ENCODE measurements at regions not wholly inside any gene's neighbourhood (a gene's known extent, or its start where the extent isn't known, plus 50 kb on each side); places are given as distances from the start of the nearest gene placed in this dataset.
A peak's percentile ranks its signal among the peaks of the same experiment; 100 is the strongest.

GRCh38 chr5:64451551-64451950, 54.3 kb upstream of the RGS7BP start:
- Histone ChIP-seq H3K79me2 (replicated peaks; ENCODE audit: insufficient read depth) (no peaks in the 10 kb centered on the region), H3K36me3 (ENCODE audit: insufficient read depth) (no peaks in the 10 kb centered on the region), H3K27ac (ENCODE audit: low read depth) (no peak overlapping the region), H3K27me3 (ENCODE audit: insufficient read depth) (no peaks in the 10 kb centered on the region), H3K9me2 (ENCODE audit: insufficient read depth) (no peaks in the 10 kb centered on the region), H3K4me1 (ENCODE audit: insufficient read depth) (no peaks in the 10 kb centered on the region), H4K20me1 (replicated peaks; ENCODE audit: insufficient read depth) (no peaks in the 10 kb centered on the region), H3F3A (replicated peaks; ENCODE audit: low read depth) (no peaks in the 10 kb centered on the region), H2AFZ (0 out of 2 replicates have a peak overlapping the region, but pooled peaks have one; percentile 1), H3K4me2 (no peak overlapping the region), H3K4me3 (no peak overlapping the region)
- Mint-ChIP-seq H3K36me3 (ENCODE audit: low read depth) (no peaks in the 10 kb centered on the region), H3K9me3 (no peaks in the 10 kb centered on the region), H3K4me3 (no peak overlapping the region), H3K4me1 (no peaks in the 10 kb centered on the region; the same call in 2 of the 3 replicates), H3K27me3 (ENCODE audit: insufficient read depth, low read depth, poor library complexity) (no peaks in the 10 kb centered on the region), H3K27ac (no peak overlapping the region)
- DNase-seq (ENCODE audit: low spot score) = peak; percentile 53
- ATAC-seq = peak; percentile 84
- no peak for TF ChIP-seq CREB1 (CRISPR knock-in tag; IDR thresholded peaks at IDR 0.05; ENCODE audit: low read depth)
- no peak for TF ChIP-seq EZH2 (IDR thresholded peaks at IDR 0.05; ENCODE audit: low read depth, unreplicated experiment)
- TF ChIP-seq, protein P1, sequence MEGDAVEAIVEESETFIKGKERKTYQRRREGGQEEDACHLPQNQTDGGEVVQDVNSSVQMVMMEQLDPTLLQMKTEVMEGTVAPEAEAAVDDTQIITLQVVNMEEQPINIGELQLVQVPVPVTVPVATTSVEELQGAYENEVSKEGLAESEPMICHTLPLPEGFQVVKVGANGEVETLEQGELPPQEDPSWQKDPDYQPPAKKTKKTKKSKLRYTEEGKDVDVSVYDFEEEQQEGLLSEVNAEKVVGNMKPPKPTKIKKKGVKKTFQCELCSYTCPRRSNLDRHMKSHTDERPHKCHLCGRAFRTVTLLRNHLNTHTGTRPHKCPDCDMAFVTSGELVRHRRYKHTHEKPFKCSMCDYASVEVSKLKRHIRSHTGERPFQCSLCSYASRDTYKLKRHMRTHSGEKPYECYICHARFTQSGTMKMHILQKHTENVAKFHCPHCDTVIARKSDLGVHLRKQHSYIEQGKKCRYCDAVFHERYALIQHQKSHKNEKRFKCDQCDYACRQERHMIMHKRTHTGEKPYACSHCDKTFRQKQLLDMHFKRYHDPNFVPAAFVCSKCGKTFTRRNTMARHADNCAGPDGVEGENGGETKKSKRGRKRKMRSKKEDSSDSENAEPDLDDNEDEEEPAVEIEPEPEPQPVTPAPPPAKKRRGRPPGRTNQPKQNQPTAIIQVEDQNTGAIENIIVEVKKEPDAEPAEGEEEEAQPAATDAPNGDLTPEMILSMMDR (conservative IDR thresholded peaks at IDR 0.05; ENCODE audit: low read depth in 2 of 2) = peak; percentile 25 to 44; a peak in 3 of 4 replicates
- TF ChIP-seq NANOG (IDR thresholded peaks at IDR 0.05; ENCODE audit: borderline replicate concordance) = no peak

GRCh38 chr5:64453405-64453804, 52.4 kb upstream of the RGS7BP start:
- DNase-seq (ENCODE audit: low spot score) (no peak), ATAC-seq (no peak)
- Mint-ChIP-seq H3K27me3 (ENCODE audit: insufficient read depth, low read depth, poor library complexity) (no peaks in the 10 kb centered on the region), H3K36me3 (ENCODE audit: low read depth) (no peaks in the 10 kb centered on the region), H3K4me3 (no peak overlapping the region), H3K27ac (no peak overlapping the region), H3K4me1 (no peaks in the 10 kb centered on the region; the same call in 2 of the 3 replicates), H3K9me3 (no peaks in the 10 kb centered on the region)
- H3K9me2 ChIP-seq (ENCODE audit: insufficient read depth) = no peaks in the 10 kb centered on the region
- H3K4me3 ChIP-seq = no peak overlapping the region
- H3K79me2 ChIP-seq (replicated peaks; ENCODE audit: insufficient read depth) = no peaks in the 10 kb centered on the region
- no peaks in the 10 kb centered on the region for H3K36me3 ChIP-seq (ENCODE audit: insufficient read depth)
- H2AFZ ChIP-seq = no peak overlapping the region
- H3K4me1 ChIP-seq (ENCODE audit: insufficient read depth) = no peaks in the 10 kb centered on the region
- no peaks in the 10 kb centered on the region for H3K27me3 ChIP-seq (ENCODE audit: insufficient read depth)
- H4K20me1 ChIP-seq (replicated peaks; ENCODE audit: insufficient read depth) = no peaks in the 10 kb centered on the region
- no peak overlapping the region for H3K27ac ChIP-seq (ENCODE audit: low read depth)
- H3F3A ChIP-seq (replicated peaks; ENCODE audit: low read depth) = no peaks in the 10 kb centered on the region
- H3K4me2 ChIP-seq = no peak overlapping the region
- TF ChIP-seq ETS1 (IDR thresholded peaks at IDR 0.05) (no peak), POLR2AphosphoS5 (IDR thresholded peaks at IDR 0.05; ENCODE audit: low read depth) (no peak), EZH2phosphoT487 (IDR thresholded peaks at IDR 0.05; ENCODE audit: unreplicated experiment) (no peak), EZH2 (IDR thresholded peaks at IDR 0.05; ENCODE audit: low read depth, unreplicated experiment) (no peak), NANOG (IDR thresholded peaks at IDR 0.05; ENCODE audit: borderline replicate concordance) (no peak), REST (IDR thresholded peaks at IDR 0.05; ENCODE audit: unreplicated experiment) (no peak)
- TF ChIP-seq, protein P2, sequence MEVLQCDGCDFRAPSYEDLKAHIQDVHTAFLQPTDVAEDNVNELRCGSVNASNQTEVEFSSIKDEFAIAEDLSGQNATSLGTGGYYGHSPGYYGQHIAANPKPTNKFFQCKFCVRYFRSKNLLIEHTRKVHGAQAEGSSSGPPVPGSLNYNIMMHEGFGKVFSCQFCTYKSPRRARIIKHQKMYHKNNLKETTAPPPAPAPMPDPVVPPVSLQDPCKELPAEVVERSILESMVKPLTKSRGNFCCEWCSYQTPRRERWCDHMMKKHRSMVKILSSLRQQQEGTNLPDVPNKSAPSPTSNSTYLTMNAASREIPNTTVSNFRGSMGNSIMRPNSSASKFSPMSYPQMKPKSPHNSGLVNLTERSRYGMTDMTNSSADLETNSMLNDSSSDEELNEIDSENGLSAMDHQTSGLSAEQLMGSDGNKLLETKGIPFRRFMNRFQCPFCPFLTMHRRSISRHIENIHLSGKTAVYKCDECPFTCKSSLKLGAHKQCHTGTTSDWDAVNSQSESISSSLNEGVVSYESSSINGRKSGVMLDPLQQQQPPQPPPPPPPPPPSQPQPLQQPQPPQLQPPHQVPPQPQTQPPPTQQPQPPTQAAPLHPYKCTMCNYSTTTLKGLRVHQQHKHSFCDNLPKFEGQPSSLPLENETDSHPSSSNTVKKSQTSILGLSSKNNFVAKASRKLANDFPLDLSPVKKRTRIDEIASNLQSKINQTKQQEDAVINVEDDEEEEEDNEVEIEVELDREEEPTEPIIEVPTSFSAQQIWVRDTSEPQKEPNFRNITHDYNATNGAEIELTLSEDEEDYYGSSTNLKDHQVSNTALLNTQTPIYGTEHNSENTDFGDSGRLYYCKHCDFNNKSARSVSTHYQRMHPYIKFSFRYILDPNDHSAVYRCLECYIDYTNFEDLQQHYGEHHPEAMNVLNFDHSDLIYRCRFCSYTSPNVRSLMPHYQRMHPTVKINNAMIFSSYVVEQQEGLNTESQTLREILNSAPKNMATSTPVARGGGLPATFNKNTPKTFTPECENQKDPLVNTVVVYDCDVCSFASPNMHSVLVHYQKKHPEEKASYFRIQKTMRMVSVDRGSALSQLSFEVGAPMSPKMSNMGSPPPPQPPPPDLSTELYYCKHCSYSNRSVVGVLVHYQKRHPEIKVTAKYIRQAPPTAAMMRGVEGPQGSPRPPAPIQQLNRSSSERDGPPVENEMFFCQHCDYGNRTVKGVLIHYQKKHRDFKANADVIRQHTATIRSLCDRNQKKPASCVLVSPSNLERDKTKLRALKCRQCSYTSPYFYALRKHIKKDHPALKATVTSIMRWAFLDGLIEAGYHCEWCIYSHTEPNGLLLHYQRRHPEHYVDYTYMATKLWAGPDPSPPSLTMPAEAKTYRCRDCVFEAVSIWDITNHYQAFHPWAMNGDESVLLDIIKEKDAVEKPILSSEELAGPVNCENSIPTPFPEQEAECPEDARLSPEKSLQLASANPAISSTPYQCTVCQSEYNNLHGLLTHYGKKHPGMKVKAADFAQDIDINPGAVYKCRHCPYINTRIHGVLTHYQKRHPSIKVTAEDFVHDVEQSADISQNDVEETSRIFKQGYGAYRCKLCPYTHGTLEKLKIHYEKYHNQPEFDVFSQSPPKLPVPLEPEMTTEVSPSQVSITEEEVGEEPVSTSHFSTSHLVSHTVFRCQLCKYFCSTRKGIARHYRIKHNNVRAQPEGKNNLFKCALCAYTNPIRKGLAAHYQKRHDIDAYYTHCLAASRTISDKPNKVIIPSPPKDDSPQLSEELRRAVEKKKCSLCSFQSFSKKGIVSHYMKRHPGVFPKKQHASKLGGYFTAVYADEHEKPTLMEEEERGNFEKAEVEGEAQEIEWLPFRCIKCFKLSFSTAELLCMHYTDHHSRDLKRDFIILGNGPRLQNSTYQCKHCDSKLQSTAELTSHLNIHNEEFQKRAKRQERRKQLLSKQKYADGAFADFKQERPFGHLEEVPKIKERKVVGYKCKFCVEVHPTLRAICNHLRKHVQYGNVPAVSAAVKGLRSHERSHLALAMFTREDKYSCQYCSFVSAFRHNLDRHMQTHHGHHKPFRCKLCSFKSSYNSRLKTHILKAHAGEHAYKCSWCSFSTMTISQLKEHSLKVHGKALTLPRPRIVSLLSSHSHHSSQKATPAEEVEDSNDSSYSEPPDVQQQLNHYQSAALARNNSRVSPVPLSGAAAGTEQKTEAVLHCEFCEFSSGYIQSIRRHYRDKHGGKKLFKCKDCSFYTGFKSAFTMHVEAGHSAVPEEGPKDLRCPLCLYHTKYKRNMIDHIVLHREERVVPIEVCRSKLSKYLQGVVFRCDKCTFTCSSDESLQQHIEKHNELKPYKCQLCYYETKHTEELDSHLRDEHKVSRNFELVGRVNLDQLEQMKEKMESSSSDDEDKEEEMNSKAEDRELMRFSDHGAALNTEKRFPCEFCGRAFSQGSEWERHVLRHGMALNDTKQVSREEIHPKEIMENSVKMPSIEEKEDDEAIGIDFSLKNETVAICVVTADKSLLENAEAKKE (CRISPR knock-in tag; IDR thresholded peaks at IDR 0.05) = no peak

All from GM23338 (cell line).